ENCODE measurements at regions not wholly inside any gene's neighbourhood (a gene's known extent, or its start where the extent isn't known, plus 50 kb on each side); places are given as distances from the start of the nearest gene placed in this dataset.
"Not testable (repeated sequence)": the region's sequence is repeated elsewhere in the genome, so short reads cannot be mapped to it uniquely, and the experiment has no call there.

DNA sequence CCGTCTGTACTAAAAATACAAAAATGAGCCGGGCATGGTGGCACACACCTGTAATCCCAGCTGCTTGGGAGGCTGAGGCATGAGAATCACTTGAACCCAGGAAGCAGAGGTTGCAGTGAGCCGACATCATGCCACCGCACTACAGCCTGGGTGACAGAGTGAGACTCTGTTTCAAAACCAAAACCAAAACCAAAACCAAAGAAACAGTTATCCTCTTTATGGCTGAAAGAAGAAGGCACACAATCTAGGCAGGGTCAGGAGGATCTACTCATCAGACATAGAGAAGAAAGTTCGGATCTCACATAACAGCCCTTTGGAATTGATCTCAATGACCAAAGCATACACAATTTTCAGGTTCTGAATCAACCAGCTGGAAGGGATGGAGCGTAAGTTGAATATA, 411.3 kb upstream of the SLC35B3 start:
- not testable (repeated sequence) for DNase-seq

DNA sequence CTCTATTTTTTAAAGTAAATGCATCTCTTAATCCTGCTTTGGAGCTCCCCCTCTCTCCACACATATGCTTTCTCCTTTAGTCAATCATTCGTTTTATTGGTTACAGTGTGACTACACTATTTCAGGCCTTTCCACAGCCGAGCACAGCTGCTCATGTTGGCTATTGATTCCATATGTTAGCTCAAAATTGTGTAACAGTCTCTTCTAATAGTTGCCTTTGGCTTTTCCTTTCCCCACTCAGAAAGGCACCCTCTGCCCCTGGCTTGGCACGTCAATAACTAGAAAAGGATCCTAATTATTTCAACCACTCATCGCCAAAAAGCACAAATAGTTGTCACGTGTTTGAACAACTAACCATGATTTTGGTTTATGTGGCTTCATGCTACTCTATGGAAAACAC, 410.3 kb upstream of the SLC35B3 start:
- no peak for DNase-seq

GRCh38 chr6:8844968-8845367, 409.6 kb upstream of the SLC35B3 start:
- no peak for DNase-seq

DNA sequence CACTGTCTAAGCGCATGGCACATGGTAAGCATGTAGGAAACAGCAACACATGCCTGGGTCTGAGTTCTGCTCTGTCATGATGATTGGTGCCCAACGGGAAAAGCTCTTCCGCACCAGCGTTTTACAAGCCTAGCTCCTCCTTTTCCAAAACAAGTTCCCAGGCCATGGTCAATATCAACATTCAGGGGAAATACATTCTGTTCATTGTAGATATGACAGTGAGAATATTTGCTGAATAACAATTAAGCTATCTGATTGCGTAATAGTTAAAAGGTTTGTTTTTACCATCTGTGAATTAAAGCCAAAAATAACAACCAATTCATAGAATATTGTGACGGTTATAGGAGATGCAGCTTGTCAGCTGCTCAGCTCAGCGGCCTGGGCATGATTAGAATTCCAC, 404.3 kb upstream of the SLC35B3 start:
- DNase-seq: no peak

- DNase-seq: no peak
Measured at GRCh38 chr6:8837343-8837742, 402.0 kb upstream of the SLC35B3 start.

- DNase-seq: not testable (repeated sequence)
Measured at GRCh38 chr6:8832695-8833094, 397.4 kb upstream of the SLC35B3 start.

GRCh38 chr6:8831366-8832152, 396.2 kb upstream of the SLC35B3 start:
- DNase-seq: no peak

GRCh38 chr6:8830794-8831193, 395.4 kb upstream of the SLC35B3 start:
- no peak for DNase-seq

DNA sequence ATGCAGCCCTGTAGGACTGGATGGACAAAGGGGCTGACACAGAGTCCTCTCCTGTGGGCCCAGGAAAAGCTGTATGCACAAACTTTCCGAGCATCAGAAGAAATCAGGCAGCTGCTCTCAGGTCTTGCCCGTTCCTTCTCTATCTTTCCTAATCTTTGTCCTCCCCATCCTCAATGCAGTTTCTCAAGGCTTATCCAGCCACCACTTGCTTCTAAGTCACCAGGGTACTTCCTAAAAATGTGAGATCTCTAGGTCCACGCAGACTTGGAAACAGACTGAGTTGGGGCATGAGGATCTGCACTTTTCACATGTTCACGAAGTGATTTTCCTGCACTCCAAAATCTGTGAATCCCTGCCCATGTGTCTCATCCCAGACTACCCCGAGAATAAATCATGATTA, 394.5 kb upstream of the SLC35B3 start:
- DNase-seq: no peak

- no peak for DNase-seq
Measured at GRCh38 chr6:8829296-8829695, 394.0 kb upstream of the SLC35B3 start.

DNA sequence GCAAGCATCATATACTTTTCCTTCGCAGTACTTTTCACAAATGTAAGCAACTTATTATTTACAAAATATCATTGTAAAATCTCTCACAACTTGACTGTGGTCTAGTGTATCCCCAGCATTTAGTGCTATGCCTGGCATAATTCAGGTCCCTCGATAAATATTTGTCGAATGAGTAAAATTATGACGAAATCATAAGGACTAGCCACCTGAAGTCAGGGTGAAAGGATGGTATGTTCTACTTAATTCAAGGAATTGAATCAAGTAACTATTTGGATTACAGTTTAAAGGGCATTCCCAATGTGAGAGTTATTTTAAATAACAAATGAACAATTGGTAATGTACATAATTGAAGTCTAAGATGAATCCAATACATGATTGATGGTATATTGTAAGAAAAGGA, 393.0 kb upstream of the SLC35B3 start:
- no peak for DNase-seq

- no peak for DNase-seq
Measured at GRCh38 chr6:8825726-8826125, 390.4 kb upstream of the SLC35B3 start.

DNA sequence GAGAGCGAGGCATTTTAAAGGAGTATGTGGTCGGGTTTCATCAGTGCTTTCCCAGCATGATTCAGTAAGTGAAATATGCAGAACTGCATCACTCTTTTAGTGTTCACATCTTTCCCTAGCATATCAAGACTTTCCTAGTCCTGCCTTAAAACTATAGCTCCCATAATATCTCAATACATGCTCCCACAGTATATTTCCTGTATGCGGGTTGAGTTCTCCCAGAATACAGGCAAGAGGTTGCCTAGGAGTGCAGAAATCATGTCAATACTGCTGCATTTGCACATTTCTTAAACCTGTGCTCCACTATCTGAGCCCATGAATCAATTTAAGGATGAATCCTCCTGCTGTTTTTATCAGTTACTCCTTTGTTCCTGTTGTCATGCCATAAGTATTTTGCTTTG, 386.6 kb upstream of the SLC35B3 start:
- DNase-seq: no peak

DNA sequence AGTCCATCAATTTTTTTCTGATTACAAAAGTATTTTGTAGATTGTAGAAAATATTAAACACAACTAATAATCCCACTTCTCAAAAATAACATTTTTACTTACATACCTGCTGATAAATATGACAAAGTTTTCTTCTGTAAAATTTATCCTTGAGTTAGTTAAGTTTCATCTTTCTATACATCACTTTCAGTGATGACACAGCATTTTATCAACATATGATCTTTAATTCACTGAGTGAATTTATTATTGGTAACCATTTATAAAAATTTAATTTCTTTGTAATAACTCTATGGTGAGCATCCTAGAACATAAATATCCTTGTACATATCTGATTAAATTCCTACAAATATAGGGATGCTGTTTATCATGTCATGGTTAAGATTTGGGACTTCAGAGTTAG, 385.0 kb upstream of the SLC35B3 start:
- no peak for DNase-seq

GRCh38 chr6:8819446-8819845, 384.1 kb upstream of the SLC35B3 start:
- no peak for DNase-seq

DNA sequence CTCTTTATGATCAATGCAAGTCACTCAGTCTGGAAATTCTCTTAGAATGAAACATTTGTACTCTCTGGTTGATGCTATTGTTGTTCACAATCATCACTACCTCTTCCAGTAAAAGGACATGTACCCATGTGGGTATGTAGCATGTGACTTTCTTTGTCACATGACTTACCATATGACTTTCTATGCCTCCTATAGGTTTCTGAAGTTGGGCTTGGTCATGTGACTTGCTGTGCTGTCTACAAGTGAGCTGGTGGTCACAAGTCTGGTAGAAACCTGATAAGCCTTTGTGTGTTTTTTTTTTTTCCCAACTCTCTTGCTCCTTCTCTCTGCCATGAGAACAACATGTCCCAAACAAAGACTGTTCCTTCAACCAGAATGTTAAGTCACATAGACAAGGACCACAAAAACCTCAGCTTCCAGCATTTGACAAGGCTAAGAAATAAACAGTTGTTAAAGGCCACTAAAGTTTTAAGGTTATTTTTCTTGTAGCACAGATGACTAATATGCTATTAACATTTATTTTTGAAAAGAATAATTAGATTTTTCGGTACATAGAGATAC, 379.2 kb upstream of the SLC35B3 start:
- no peak for DNase-seq

DNA sequence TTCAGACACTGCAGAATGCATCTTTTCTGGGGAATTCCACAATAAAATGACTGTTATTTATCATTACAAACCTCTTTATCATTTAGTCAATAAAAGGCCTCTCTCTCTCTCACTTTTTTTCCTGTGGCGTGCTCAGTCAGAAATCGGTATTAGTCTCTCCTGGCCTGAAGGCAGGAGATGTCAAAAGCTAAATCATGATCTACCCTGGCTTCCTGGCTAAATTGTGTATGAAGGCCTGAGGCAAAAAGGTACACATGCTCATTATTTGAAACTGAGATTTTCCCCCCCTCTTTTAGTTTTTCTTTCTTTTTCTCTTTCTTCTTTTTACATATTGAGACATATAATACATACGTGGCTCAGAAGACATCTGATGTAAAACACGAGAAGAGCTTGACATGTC, 375.0 kb upstream of the SLC35B3 start:
- DNase-seq: no peak

DNA sequence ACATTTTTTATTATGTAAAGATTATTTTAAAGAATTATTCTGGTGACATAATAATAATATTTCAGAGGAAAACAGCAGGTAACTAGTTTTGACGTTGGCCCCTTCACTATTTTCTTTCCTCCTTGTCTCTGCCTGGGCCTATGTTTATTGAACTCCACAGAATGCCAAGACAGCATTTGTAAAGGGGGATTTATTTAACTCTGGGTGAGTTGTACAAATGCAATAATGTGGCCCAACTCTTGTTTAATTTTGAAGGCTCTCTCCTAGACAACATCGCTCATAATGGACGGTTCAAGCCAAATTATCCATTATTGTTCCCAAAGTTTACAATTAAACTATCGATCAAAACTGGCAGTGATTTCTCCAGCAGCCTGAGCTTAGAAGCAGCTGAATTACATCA, 374.3 kb upstream of the SLC35B3 start:
- no peak for DNase-seq

- no peak for DNase-seq
Measured at GRCh38 chr6:8803181-8803760, 367.9 kb upstream of the SLC35B3 start.

DNA sequence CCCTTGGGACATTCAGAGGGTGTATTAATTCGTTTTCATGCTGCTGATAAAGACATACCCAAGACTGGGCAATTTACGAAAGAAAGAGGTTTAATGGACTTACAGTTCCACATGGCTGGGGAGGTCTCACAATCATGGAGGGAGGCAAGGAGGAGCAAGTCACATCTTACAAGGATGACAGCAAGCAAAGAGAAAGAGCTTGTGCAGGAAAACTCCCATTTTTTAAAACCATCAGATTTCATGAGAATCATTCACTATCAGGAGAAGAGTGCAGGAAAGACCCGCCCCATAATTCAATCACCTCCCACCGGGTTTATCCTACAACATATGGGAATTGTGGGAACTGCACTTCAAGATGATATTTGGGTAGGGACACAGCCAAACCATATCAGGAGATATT, 367.1 kb upstream of the SLC35B3 start:
- not testable (repeated sequence) for DNase-seq

DNA sequence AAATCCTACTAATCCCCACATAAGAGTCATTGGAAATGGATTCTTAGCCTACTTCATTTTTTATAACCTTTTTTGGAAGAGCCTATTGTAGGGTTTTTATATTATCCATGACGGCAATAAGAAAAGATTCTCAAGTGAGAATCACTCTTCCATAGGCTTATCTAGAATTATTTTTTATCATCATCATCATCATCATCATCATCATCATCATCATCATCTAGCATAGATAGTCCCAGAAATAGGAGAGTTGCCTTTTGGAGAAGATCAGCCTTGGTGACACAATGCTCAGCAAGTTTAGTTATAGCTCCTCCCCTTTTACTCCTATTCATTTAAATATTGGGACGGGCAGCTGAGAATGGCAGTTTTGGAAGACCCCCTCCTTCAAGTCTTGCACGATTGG, 359.1 kb upstream of the SLC35B3 start:
- DNase-seq: no peak

GRCh38 chr6:8789878-8790277, 354.5 kb upstream of the SLC35B3 start:
- DNase-seq: no peak

DNA sequence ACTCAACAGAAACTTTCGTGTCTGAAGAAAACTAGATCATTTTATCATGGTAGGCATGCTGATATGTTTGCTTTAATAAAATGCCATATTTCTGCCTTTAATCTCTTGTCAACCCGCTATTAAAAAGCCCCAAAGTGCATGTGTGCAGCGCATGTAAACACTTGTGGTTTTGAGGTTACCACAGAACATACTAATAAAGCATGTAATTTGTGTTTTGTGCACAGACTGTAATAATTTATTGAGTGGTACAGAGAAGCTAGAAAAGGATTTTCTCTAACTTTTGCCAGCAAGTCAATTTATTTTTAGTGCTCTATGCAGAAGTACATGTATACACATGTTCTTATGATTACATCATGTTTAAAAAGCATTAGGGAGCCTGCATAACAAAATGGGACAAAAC, 349.9 kb upstream of the SLC35B3 start:
- DNase-seq: no peak

DNA sequence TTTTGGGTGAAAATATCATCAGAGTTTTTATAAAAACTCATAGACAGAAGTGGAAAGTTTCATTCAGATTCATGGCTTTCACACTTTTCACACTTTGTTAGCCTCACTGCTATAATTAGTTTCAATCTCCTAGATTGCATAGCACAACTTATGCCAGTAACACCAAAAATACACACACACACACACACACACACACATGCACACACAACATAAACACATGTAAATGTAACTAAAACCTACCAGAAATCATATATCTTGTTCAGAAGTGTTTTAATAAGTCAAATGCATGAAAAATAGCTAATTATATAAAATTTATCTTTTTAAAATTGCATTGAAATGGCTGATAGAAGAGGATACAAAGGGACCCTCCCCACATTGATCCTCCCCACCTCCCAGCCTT, 347.8 kb upstream of the SLC35B3 start:
- DNase-seq: no peak

GRCh38 chr6:8780653-8781052, 345.3 kb upstream of the SLC35B3 start:
- no peak for DNase-seq

Measured in stimulated activated naive CD4-positive, alpha-beta T cell treated with Interleukin-2 at 50 U/mL for 16 hours (primary cell).